ENCODE measurements at regions not wholly inside any gene's neighbourhood (a gene's known extent, or its start where the extent isn't known, plus 50 kb on each side); places are given as distances from the start of the nearest gene placed in this dataset.
A peak's percentile ranks its signal among the peaks of the same experiment; 100 is the strongest.

DNA sequence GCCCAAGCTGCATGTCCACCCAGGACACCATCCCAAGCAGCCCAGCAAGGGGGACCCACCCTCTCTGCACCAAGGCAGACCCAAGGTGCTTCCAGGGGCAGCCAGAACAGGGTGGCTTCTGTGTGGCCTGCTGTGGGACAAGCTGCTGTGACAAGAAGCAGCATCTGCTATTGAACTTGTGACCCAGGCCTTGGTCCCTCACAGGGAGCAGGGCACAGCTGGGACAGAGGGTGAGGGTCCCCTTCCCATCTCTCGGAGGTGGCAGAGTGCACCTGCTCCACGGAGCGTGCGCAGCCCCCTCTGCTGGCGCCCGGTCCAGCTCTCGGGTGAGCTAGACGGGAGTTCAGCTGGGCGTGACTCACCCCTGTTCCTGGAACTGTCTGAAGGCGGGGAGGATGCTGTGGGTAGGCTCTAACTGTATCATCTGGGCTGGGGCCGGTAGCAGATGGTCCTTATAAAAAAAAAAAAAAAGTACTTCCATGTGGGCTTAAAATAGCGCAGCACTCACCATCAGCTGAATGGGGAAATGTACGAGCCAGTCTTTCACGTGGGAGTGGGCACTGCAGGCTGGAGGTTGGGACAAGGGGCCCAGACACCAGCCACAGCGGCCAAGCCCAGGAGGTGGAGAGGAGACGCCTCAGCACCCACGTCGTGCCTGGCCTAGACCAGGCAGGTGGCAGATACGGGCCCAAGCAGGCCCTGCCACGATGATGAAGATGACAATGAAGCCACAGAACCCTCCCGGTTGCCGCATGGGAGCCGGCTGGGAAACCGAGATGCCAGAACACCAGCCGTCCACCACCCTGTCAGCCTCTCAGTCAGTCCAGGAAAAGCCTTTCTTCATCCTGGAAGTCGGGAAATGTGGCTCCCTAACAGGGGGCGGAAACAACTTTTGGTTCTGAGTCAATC lies 136.8 kb upstream of the ID2 start:
- H3K4me3 ChIP-seq, result no peak overlapping the region
- peak overlapping the region in 2 of 4 donors; percentile 26 to 53 for H3K27ac ChIP-seq

DNA sequence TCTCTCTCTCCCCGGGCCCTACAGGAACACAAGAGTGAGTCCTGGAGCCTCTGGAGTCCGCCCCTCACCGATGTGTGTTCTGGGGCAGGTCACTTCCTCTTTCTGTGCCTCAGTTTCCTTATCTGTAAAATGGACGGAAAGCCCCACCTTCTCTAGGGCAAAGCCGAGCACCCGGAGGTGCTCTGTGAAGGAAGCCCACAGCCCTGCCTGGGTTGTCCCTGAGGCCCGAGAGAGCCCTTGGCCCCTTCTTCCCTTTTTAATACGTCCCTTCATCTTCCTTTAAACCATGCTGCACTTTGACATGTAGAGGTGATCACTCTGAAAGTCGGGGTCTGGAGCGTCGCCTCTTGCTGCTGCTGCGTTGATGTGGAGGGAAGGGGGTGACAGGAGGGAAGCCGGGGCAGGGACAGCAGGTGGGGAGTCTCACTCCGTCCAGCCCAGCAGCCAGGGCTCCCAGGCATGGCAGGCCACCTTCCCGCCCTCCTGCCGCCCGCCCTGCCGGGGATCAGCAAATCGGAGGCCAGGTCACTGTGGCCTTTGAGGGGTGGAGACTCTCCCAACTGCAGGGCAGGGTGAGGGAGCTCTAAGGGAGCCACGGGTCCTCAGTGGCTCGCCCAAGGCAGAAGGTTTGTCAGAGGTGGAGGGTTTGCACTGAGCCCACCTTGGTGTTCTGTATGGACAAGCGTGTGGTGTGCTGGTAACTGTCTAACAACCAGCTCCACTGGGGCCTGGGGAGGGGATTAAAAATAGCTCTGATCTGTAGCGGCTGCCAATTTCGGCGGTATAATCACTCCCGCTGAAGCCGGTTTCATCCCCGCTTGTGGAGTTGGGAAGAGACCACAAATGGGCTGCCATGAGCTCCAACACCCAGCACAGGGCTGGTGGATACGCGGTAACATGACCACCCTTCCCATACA lies 135.9 kb upstream of the ID2 start:
- DNase-seq, result no peak
- H3K4me3 ChIP-seq, result no peak overlapping the region
- no peaks in the 10 kb centered on the region for H3K9me3 ChIP-seq
- no peaks in the 10 kb centered on the region for H3K36me3 ChIP-seq
- 91 to 93% methylated on average over 30 of the region's 30 CpGs for WGBS, 2 donors
- peaks cover 0 to 15% (median 4%) of the 10 kb centered on the region in 4 donors for H3K4me1 ChIP-seq
- H3K27me3 ChIP-seq, result no peaks in the 10 kb centered on the region
- peak overlapping the region in 1 of 4 donors; percentile 31 for H3K27ac ChIP-seq
- TF ChIP-seq EP300 (IDR thresholded peaks at IDR 0.05) (no peak), POLR2AphosphoS5 (IDR thresholded peaks at IDR 0.05) (no peak), POLR2A (IDR thresholded peaks at IDR 0.05) (no peak)
- TF ChIP-seq, protein P1, sequence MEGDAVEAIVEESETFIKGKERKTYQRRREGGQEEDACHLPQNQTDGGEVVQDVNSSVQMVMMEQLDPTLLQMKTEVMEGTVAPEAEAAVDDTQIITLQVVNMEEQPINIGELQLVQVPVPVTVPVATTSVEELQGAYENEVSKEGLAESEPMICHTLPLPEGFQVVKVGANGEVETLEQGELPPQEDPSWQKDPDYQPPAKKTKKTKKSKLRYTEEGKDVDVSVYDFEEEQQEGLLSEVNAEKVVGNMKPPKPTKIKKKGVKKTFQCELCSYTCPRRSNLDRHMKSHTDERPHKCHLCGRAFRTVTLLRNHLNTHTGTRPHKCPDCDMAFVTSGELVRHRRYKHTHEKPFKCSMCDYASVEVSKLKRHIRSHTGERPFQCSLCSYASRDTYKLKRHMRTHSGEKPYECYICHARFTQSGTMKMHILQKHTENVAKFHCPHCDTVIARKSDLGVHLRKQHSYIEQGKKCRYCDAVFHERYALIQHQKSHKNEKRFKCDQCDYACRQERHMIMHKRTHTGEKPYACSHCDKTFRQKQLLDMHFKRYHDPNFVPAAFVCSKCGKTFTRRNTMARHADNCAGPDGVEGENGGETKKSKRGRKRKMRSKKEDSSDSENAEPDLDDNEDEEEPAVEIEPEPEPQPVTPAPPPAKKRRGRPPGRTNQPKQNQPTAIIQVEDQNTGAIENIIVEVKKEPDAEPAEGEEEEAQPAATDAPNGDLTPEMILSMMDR (IDR thresholded peaks at IDR 0.05), result no peak
- intact Hi-C loops (cut with DNase I), result loop anchor here (1.0 kb wide), 1 partner anchor 37 kb away; no protein-coding TSS in a partner anchor

More for the DNA sequence above, 136.8 kb upstream of the ID2 start:
- Histone ChIP-seq H3K27me3 (no peaks in the 10 kb centered on the region), H3K4me1 (peaks cover 0 to 15% (median 4%) of the 10 kb centered on the region in 4 donors), H3K9me3 (no peaks in the 10 kb centered on the region), H3K36me3 (no peaks in the 10 kb centered on the region)
- TF ChIP-seq EP300 (IDR thresholded peaks at IDR 0.05), result no peak
- no peak for TF ChIP-seq POLR2A (IDR thresholded peaks at IDR 0.05)
- TF ChIP-seq, protein P1 (IDR thresholded peaks at IDR 0.05), result no peak
- peak in 2 of 4 donors; percentile 41 to 66 for TF ChIP-seq POLR2AphosphoS5 (IDR thresholded peaks at IDR 0.05)
- intact Hi-C loops (cut with DNase I), result no loop called here
- peak; percentile 89 for DNase-seq
- 38 to 64% methylated on average over 27 of the region's 27 CpGs for WGBS, 2 donors

DNA sequence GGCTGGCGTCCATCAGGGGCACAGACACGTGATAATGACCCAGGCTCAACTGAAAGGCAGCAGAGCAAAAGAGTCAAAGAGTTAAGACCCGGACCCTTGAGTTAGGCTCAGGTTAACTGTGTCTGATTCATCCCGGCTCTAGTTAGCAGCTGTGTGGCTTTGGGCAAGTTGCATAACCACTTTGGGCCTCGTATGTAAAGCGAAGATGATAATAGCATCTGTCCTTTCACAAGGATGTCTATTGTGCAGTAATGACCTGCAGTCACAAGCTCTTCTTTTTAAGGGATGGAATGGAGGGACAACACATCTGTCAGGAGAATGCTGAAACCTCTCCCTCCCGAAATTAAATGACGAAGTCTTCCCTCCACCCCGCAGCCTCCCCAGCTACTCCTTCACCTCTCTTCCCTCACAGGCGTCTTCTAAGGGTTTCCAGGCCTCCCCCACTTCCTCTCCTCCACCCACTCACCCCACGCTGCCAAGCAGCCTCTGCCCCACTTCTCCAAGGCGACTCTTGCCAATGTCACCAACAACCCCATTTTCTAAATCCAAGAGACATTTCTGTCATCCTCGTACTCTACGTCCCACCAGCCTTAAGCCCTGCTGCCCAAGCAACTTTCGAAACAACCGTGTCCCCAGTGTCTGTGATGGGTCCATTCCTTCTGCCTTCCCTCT lies 135.1 kb upstream of the ID2 start:
- Histone ChIP-seq H3K36me3 (no peaks in the 10 kb centered on the region), H3K4me3 (no peak overlapping the region), H3K9me3 (no peaks in the 10 kb centered on the region), H3K27me3 (no peaks in the 10 kb centered on the region), H3K27ac (no peak overlapping the region), H3K4me1 (peaks cover 0 to 15% (median 4%) of the 10 kb centered on the region in 4 donors)
- intact Hi-C loops (cut with DNase I), result loop anchor here (1.0 kb wide), 1 partner anchor 37 kb away; no protein-coding TSS in a partner anchor
- TF ChIP-seq, protein P1 (IDR thresholded peaks at IDR 0.05), result no peak
- TF ChIP-seq EP300 (IDR thresholded peaks at IDR 0.05) (no peak), POLR2AphosphoS5 (IDR thresholded peaks at IDR 0.05) (no peak), POLR2A (IDR thresholded peaks at IDR 0.05) (no peak)
- DNase-seq, result peak; percentile 17
- 73 to 84% methylated on average over 16 of the region's 16 CpGs for WGBS, 2 donors

GRCh38 chr2:8547284-8548064 lies 134.4 kb upstream of the ID2 start:
- intact Hi-C loops (cut with DNase I), result no loop called here
- DNase-seq, result peak; percentile 60
- Histone ChIP-seq H3K36me3 (no peaks in the 10 kb centered on the region), H3K27me3 (no peaks in the 10 kb centered on the region), H3K4me1 (peaks cover 0 to 15% (median 4%) of the 10 kb centered on the region in 4 donors), H3K4me3 (no peak overlapping the region), H3K27ac (no peak overlapping the region), H3K9me3 (no peaks in the 10 kb centered on the region)
- TF ChIP-seq POLR2A (IDR thresholded peaks at IDR 0.05), result no peak
- TF ChIP-seq, protein P1 (IDR thresholded peaks at IDR 0.05), result no peak
- TF ChIP-seq POLR2AphosphoS5 (IDR thresholded peaks at IDR 0.05), result no peak
- TF ChIP-seq EP300 (IDR thresholded peaks at IDR 0.05), result no peak
- WGBS, 2 donors, result 96 to 97% methylated on average over 20 of the region's 20 CpGs
